CD14-positive monocyte (primary cell): ENCODE measurements at regions not wholly inside any gene's neighbourhood (a gene's known extent, or its start where the extent isn't known, plus 50 kb on each side); places are given as distances from the start of the nearest gene placed in this dataset.

Experiments
- DNase-seq, 3 donors: peaks; one replicate each; pipeline ENCODE4 v3.0.0-alpha.2; 2011 to 2022
- H2AFZ ChIP-seq: 2 replicates; pipeline ENCODE4 v1.6.0; 2012; ENCODE audit warnings: mild to moderate bottlenecking, low read depth, low read length, inconsistent platforms; ENCODE audit not compliant: insufficient read depth, poor library complexity, severe bottlenecking
- H3K27ac ChIP-seq, 2 donors: 1 replicate in 1 of 2; 2 replicates in 1 of 2; pipeline ENCODE4 v1.5.1; 2012 to 2013; ENCODE audit warnings: low read length in 2 of 2, control low read depth in 1 of 2, inconsistent platforms in 1 of 2, low read depth in 1 of 2, mild to moderate bottlenecking in 1 of 2
- H3K27me3 ChIP-seq, 2 donors: one replicate each; pipeline versions ENCODE4 v1.6.0 to v1.6.1; 2011 to 2013; ENCODE audit warnings: low read length in 2 of 2; ENCODE audit not compliant: control insufficient read depth in 2 of 2, insufficient read depth in 2 of 2
- H3K36me3 ChIP-seq, 2 donors: replicated peaks in 1 of 2; 1 replicate in 1 of 2; 2 replicates in 1 of 2; pipeline versions ENCODE4 v1.5.1 to v1.6.1; 2012 to 2013; ENCODE audit warnings: low read length in 2 of 2, control low read depth in 1 of 2, inconsistent platforms in 1 of 2, mild to moderate bottlenecking in 1 of 2; ENCODE audit not compliant: insufficient read depth in 2 of 2, control insufficient read depth in 1 of 2
- H3K4me1 ChIP-seq, 2 donors: 1 replicate in 1 of 2; 2 replicates in 1 of 2; pipeline versions ENCODE4 v1.5.1 to v1.6.1; 2012 to 2013; ENCODE audit warnings: low read length in 2 of 2, control low read depth in 1 of 2, inconsistent platforms in 1 of 2, mild to moderate bottlenecking in 1 of 2, moderate library complexity in 1 of 2; ENCODE audit not compliant: insufficient read depth in 2 of 2, control insufficient read depth in 1 of 2
- H3K4me2 ChIP-seq: replicated peaks from 2 replicates; pipeline ENCODE3; 2012; ENCODE audit warnings: low read length, moderate library complexity, mild to moderate bottlenecking; ENCODE audit not compliant: poor library complexity, severe bottlenecking; ENCODE audit errors: extremely low read depth
- H3K4me3 ChIP-seq, 3 experiments: fragments of 200-600 bp in 1 of 3; sonication (generic) in 1 of 3; replicated peaks in 1 of 3; 1 replicate in 2 of 3; 2 replicates in 1 of 3; pipeline ENCODE4 v1.5.1; 2011 to 2013; ENCODE audit warnings: low read length in 3 of 3, mild to moderate bottlenecking in 3 of 3, control low read depth in 2 of 3, low read depth in 2 of 3, inconsistent platforms in 1 of 3, moderate library complexity in 1 of 3
- H3K79me2 ChIP-seq: 2 replicates; pipeline ENCODE4 v1.6.0; 2012; ENCODE audit warnings: mild to moderate bottlenecking, control low read depth, inconsistent platforms, low read length, moderate library complexity; ENCODE audit not compliant: insufficient read depth
- H3K9ac ChIP-seq: 2 replicates; pipeline ENCODE4 v1.6.0; 2017; ENCODE audit warnings: low read length, mild to moderate bottlenecking; ENCODE audit not compliant: insufficient read depth, poor library complexity, severe bottlenecking
- H3K9me3 ChIP-seq, 2 donors: replicated peaks in 1 of 2; 1 replicate in 1 of 2; 2 replicates in 1 of 2; pipeline versions ENCODE4 v1.5.1 to v1.6.1; 2012 to 2013; ENCODE audit warnings: low read length in 2 of 2, control low read depth in 1 of 2; ENCODE audit not compliant: control insufficient read depth in 1 of 2, insufficient read depth in 1 of 2
- H4K20me1 ChIP-seq: 2 replicates; pipeline ENCODE4 v1.6.0; 2012; ENCODE audit warnings: mild to moderate bottlenecking, low read length, control low read depth, moderate library complexity; ENCODE audit not compliant: insufficient read depth
- H3K27ac Mint-ChIP-seq, 7 donors: one replicate each; pipeline ENCODE4 v1.8.0; 2020; ENCODE audit warnings: mild to moderate bottlenecking in 7 of 7, mixed read lengths in 7 of 7, moderate library complexity in 6 of 7, inconsistent platforms in 2 of 7
- H3K27me3 Mint-ChIP-seq, 3 donors: one replicate each; pipeline ENCODE4 v1.8.0; 2021 to 2022; ENCODE audit warnings: low read depth in 3 of 3, mild to moderate bottlenecking in 3 of 3, mixed read lengths in 3 of 3, moderate library complexity in 3 of 3, inconsistent platforms in 1 of 3
- H3K36me3 Mint-ChIP-seq, 2 donors: one replicate each; pipeline ENCODE4 v1.8.0; 2020; ENCODE audit warnings: mixed read lengths in 2 of 2, inconsistent platforms in 1 of 2, mild to moderate bottlenecking in 1 of 2
- H3K4me1 Mint-ChIP-seq: one replicate; pipeline ENCODE4 v1.8.0; 2020; ENCODE audit warnings: mild to moderate bottlenecking, mixed read lengths
- H3K4me3 Mint-ChIP-seq, 2 donors: one replicate each; pipeline ENCODE4 v1.8.0; 2020; ENCODE audit warnings: mild to moderate bottlenecking in 2 of 2, mixed read lengths in 2 of 2, moderate library complexity in 1 of 2
- H3K9me3 Mint-ChIP-seq, 7 donors: one replicate each; pipeline ENCODE4 v1.8.0; 2020 to 2022; ENCODE audit warnings: mixed read lengths in 7 of 7, mild to moderate bottlenecking in 6 of 7, moderate library complexity in 6 of 7, inconsistent platforms in 2 of 7
- WGBS: methylation state at CpG from one replicate; pipeline ENCODE4 v1.1.5; 2013; ENCODE audit warnings: missing lambda C conversion rate; ENCODE audit not compliant: insufficient coverage; 5-methylcytosine and 5-hydroxymethylcytosine counted together
- intact Hi-C, 2 donors: fragments of 100-400 bp; cut with micrococcal nuclease; formaldehyde crosslinking; loops; one replicate each; pipeline versions ENCODE4 v1.15.0 to v1.15.1; 2023
- TF ChIP-seq, protein P1 (sequence below): fragments of 200-600 bp; IDR thresholded peaks from one replicate; pipeline ENCODE4 v1.8.0; 2022; ENCODE audit warnings: antibody characterized with exemption, mild to moderate bottlenecking

DNA sequence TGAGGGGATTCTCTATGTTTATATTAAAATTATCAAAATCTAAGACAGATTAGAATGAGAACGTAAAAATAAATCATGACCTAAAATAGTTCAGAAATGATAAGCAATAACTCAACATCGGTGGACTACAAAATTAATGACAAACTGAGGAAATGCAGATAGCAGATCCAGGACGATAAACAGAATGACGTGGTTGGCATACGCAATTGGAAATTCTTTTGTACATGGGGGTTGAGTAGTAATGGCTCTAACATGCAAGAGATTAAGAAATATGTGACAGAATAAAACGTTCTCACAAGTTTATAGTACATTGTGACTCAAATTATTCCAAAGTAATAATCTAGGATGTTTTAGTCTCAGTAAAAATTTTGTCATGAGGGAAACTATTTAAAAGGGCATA is 575.2 kb upstream of the BRINP3 start:
- Histone ChIP-seq H3K27me3 (no peaks in the 10 kb centered on the region), H3K79me2 (no peaks in the 10 kb centered on the region), H3K4me1 (no peaks in the 10 kb centered on the region), H3K9ac (no peak overlapping the region), H3K27ac (no peak overlapping the region), H4K20me1 (no peaks in the 10 kb centered on the region), H3K4me2 (no peak overlapping the region), H3K9me3 (no peaks in the 10 kb centered on the region), H2AFZ (no peak overlapping the region), H3K4me3 (no peak overlapping the region), H3K36me3 (no peaks in the 10 kb centered on the region)
- Mint-ChIP-seq H3K27me3 (no peaks in the 10 kb centered on the region), H3K4me1 (no peaks in the 10 kb centered on the region), H3K36me3 (no peaks in the 10 kb centered on the region), H3K4me3 (no peak overlapping the region), H3K9me3 (peaks cover 0 to 9% (median 0%) of the 10 kb centered on the region in 7 donors), H3K27ac (no peak overlapping the region)
- WGBS: 93% methylated on average over 3 of the region's 6 CpGs
- intact Hi-C loops: no loop called here
- DNase-seq: no peak
- TF ChIP-seq, protein P1, sequence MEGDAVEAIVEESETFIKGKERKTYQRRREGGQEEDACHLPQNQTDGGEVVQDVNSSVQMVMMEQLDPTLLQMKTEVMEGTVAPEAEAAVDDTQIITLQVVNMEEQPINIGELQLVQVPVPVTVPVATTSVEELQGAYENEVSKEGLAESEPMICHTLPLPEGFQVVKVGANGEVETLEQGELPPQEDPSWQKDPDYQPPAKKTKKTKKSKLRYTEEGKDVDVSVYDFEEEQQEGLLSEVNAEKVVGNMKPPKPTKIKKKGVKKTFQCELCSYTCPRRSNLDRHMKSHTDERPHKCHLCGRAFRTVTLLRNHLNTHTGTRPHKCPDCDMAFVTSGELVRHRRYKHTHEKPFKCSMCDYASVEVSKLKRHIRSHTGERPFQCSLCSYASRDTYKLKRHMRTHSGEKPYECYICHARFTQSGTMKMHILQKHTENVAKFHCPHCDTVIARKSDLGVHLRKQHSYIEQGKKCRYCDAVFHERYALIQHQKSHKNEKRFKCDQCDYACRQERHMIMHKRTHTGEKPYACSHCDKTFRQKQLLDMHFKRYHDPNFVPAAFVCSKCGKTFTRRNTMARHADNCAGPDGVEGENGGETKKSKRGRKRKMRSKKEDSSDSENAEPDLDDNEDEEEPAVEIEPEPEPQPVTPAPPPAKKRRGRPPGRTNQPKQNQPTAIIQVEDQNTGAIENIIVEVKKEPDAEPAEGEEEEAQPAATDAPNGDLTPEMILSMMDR: no peak

DNA sequence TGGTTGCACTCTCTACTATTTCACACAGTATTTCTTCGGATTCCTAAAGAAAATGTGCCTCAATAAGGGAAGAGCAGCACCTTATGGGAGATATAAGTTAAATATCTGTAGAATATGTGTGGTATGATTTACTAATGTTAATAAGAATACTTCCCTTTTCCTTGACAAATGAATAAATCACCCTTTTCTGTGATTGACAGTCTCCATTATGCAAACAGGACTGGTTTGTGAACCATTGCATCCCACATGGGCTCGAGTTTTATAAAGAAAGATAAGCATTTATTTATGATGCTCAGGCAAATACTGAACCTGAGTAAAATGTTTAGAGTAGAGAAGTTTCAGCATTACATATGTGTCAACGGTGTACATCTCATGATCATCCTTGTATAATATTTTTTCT is 587.7 kb upstream of the BRINP3 start:
- WGBS: no CpG with 5 or more reads among the region's 3 CpGs
- intact Hi-C loops: no loop called here
- H3K27me3 Mint-ChIP-seq: no peaks in the 10 kb centered on the region

More for the DNA sequence above, 587.7 kb upstream of the BRINP3 start:
- H3K27ac ChIP-seq: no peak overlapping the region
- H3K79me2 ChIP-seq: no peaks in the 10 kb centered on the region
- no peak overlapping the region for H2AFZ ChIP-seq
- no peak for DNase-seq
- no peaks in the 10 kb centered on the region for H3K36me3 ChIP-seq
- no peaks in the 10 kb centered on the region for H3K27me3 ChIP-seq
- TF ChIP-seq, protein P1: no peak
- H3K4me2 ChIP-seq: no peak overlapping the region
- no peak overlapping the region for H3K9ac ChIP-seq
- H3K9me3 ChIP-seq: peaks cover 0 to 3% of the 10 kb centered on the region in 2 donors
- Mint-ChIP-seq H3K4me1 (no peaks in the 10 kb centered on the region), H3K36me3 (no peaks in the 10 kb centered on the region), H3K27ac (no peak overlapping the region), H3K4me3 (no peak overlapping the region), H3K9me3 (peaks cover 0 to 7% (median 4%) of the 10 kb centered on the region in 7 donors)
- no peaks in the 10 kb centered on the region for H4K20me1 ChIP-seq
- no peak overlapping the region for H3K4me3 ChIP-seq
- no peaks in the 10 kb centered on the region for H3K4me1 ChIP-seq
